ENCODE measurements at regions not wholly inside any gene's neighbourhood (a gene's known extent, or its start where the extent isn't known, plus 50 kb on each side); places are given as distances from the start of the nearest gene placed in this dataset.

DNA sequence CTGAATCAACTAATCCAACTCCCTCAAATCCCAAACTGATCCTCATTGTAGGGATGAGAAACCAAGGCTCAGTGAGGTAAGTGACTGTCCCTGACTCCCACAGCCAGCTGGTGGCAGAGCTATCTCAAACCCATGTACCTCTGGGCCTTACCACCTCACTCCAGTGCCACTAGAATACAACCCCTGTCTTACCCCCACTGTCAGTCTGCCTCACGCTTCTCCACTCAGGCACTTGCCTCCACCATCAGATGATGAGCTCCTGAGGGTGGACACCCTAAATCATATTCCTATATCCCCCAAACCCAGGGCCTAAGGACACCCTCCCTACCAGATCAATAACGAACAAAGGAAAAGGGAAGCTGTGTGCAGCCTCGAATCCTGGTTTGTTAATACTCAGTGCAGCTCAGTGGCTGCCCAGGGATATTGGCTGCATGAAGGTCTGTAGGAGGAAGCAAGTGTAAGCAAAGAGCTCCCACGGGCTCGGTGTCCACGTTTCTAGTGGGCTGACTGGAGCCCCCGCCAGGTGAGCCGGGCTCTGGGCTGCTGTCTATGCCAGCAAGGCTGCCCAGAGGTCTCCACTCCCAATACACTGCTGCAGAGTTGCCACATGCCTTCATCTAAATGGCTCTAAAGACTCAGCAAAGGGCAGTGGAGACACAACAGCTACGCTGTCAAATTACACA, 533.4 kb downstream of the MATN1 start (continued):
- TF ChIP-seq, protein P1, sequence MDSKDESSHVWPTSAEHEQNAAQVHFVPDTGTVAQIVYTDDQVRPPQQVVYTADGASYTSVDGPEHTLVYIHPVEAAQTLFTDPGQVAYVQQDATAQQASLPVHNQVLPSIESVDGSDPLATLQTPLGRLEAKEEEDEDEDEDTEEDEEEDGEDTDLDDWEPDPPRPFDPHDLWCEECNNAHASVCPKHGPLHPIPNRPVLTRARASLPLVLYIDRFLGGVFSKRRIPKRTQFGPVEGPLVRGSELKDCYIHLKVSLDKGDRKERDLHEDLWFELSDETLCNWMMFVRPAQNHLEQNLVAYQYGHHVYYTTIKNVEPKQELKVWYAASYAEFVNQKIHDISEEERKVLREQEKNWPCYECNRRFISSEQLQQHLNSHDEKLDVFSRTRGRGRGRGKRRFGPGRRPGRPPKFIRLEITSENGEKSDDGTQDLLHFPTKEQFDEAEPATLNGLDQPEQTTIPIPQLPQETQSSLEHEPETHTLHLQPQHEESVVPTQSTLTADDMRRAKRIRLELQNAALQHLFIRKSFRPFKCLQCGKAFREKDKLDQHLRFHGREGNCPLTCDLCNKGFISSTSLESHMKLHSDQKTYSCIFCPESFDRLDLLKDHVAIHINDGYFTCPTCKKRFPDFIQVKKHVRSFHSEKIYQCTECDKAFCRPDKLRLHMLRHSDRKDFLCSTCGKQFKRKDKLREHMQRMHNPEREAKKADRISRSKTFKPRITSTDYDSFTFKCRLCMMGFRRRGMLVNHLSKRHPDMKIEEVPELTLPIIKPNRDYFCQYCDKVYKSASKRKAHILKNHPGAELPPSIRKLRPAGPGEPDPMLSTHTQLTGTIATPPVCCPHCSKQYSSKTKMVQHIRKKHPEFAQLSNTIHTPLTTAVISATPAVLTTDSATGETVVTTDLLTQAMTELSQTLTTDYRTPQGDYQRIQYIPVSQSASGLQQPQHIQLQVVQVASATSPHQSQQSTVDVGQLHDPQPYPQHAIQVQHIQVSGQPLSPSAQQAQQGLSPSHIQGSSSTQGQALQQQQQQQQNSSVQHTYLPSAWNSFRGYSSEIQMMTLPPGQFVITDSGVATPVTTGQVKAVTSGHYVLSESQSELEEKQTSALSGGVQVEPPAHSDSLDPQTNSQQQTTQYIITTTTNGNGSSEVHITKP (CRISPR knock-in tag; IDR thresholded peaks at IDR 0.05; ENCODE audit: low read depth), result no peak
- no peak for TF ChIP-seq NFATC3 (CRISPR knock-in tag; IDR thresholded peaks at IDR 0.05)

DNA sequence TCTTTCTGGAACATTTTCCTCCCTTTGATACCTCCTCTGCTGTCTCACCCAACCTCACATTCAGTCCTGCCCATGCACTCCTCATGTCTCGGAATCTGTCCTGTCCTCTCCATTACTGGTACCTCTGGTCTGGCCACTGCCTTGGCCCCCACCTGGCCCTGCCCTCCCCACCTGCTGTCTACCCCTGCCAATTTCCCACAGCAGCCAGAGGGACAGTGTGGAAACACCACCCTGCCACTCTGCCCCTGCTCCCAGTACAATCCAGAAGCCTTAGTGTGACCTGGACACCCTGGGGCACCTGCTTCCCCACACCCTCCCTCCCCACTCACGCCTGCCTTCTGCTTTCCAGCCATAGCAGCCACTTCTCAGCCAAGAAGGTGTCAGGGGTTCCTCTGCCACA, 534.4 kb downstream of the MATN1 start:
- Histone ChIP-seq H3K4me1 (ENCODE audit: insufficient read depth, low read length) (no peaks in the 10 kb centered on the region), H2AFZ (ENCODE audit: low read length) (no peak overlapping the region), H3K27ac (ENCODE audit: extremely low read length, insufficient read depth, low read length) (no peak overlapping the region), H3K4me3 (replicated peaks in 1 of 3; ENCODE audit: insufficient read depth in 1 of 3, low read depth in 2 of 3, low read length in 3 of 3) (no peak overlapping the region), H3K9me3 (ENCODE audit: low read length) (no peaks in the 10 kb centered on the region), H4K20me1 (ENCODE audit: insufficient read depth, low read length) (no peaks in the 10 kb centered on the region), H3K36me3 (replicated peaks in 1 of 2; ENCODE audit: control insufficient read depth in 1 of 2, insufficient read depth in 2 of 2, low read length in 2 of 2) (no peaks in the 10 kb centered on the region), H3K9ac (ENCODE audit: insufficient read depth, low read depth, low read length) (no peak overlapping the region), H3K27me3 (ENCODE audit: control insufficient read depth in 1 of 2, insufficient read depth in 2 of 2, low read length in 2 of 2) (no peaks in the 10 kb centered on the region), H3K79me2 (ENCODE audit: insufficient read depth, low read length) (no peaks in the 10 kb centered on the region), H3K4me2 (ENCODE audit: low read depth, low read length) (no peak overlapping the region)
- ATAC-seq (no peak), FAIRE-seq (no peak), DNase-seq (ENCODE audit: low spot score) (no peak)
- ChIA-PET CTCF (ENCODE audit: low intra/inter-chr PET ratio, low total read pairs) (no interaction called here), POLR2A (no interaction called here)
- in situ Hi-C loops (cut with HindIII; ENCODE audit: extremely low pct_ligation_motif_present, low pct_unique_long_range_greater_than_20kb) (no loop called here), intact Hi-C loops (cut with micrococcal nuclease; ENCODE audit: unreplicated experiment) (no loop called here)
- no peak for TF ChIP-seq REPIN1 (CRISPR knock-in tag; IDR thresholded peaks at IDR 0.05; ENCODE audit: borderline replicate concordance, low read depth)
- TF ChIP-seq, protein P2, sequence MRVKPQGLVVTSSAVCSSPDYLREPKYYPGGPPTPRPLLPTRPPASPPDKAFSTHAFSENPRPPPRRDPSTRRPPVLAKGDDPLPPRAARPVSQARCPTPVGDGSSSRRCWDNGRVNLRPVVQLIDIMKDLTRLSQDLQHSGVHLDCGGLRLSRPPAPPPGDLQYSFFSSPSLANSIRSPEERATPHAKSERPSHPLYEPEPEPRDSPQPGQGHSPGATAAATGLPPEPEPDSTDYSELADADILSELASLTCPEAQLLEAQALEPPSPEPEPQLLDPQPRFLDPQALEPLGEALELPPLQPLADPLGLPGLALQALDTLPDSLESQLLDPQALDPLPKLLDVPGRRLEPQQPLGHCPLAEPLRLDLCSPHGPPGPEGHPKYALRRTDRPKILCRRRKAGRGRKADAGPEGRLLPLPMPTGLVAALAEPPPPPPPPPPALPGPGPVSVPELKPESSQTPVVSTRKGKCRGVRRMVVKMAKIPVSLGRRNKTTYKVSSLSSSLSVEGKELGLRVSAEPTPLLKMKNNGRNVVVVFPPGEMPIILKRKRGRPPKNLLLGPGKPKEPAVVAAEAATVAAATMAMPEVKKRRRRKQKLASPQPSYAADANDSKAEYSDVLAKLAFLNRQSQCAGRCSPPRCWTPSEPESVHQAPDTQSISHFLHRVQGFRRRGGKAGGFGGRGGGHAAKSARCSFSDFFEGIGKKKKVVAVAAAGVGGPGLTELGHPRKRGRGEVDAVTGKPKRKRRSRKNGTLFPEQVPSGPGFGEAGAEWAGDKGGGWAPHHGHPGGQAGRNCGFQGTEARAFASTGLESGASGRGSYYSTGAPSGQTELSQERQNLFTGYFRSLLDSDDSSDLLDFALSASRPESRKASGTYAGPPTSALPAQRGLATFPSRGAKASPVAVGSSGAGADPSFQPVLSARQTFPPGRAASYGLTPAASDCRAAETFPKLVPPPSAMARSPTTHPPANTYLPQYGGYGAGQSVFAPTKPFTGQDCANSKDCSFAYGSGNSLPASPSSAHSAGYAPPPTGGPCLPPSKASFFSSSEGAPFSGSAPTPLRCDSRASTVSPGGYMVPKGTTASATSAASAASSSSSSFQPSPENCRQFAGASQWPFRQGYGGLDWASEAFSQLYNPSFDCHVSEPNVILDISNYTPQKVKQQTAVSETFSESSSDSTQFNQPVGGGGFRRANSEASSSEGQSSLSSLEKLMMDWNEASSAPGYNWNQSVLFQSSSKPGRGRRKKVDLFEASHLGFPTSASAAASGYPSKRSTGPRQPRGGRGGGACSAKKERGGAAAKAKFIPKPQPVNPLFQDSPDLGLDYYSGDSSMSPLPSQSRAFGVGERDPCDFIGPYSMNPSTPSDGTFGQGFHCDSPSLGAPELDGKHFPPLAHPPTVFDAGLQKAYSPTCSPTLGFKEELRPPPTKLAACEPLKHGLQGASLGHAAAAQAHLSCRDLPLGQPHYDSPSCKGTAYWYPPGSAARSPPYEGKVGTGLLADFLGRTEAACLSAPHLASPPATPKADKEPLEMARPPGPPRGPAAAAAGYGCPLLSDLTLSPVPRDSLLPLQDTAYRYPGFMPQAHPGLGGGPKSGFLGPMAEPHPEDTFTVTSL (CRISPR knock-in tag; IDR thresholded peaks at IDR 0.05; ENCODE audit: borderline replicate concordance), result no peak
- no peak for TF ChIP-seq FOXK2 (IDR thresholded peaks at IDR 0.05)
- TF ChIP-seq PCBP2 (optimal IDR thresholded peaks at IDR 0.05; ENCODE audit: low read depth, low read length, poor library complexity, severe bottlenecking), result no peak
- TF ChIP-seq ZNF329 (CRISPR knock-in tag; IDR thresholded peaks at IDR 0.05; ENCODE audit: low read depth), result no peak
- TF ChIP-seq CCDC6 (CRISPR knock-in tag; IDR thresholded peaks at IDR 0.05), result no peak
- TF ChIP-seq, protein P3, sequence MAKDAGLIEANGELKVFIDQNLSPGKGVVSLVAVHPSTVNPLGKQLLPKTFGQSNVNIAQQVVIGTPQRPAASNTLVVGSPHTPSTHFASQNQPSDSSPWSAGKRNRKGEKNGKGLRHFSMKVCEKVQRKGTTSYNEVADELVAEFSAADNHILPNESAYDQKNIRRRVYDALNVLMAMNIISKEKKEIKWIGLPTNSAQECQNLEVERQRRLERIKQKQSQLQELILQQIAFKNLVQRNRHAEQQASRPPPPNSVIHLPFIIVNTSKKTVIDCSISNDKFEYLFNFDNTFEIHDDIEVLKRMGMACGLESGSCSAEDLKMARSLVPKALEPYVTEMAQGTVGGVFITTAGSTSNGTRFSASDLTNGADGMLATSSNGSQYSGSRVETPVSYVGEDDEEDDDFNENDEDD (CRISPR knock-in tag; IDR thresholded peaks at IDR 0.05; ENCODE audit: borderline replicate concordance), result no peak
- 8% methylated on average over 2 of the region's 2 CpGs for WGBS (ENCODE audit: low lambda C conversion rate)
- no TSS peak for BruUV-seq (replicated peaks)
